ENCODE measurements at regions not wholly inside any gene's neighbourhood (a gene's known extent, or its start where the extent isn't known, plus 50 kb on each side); places are given as distances from the start of the nearest gene placed in this dataset.

DNA sequence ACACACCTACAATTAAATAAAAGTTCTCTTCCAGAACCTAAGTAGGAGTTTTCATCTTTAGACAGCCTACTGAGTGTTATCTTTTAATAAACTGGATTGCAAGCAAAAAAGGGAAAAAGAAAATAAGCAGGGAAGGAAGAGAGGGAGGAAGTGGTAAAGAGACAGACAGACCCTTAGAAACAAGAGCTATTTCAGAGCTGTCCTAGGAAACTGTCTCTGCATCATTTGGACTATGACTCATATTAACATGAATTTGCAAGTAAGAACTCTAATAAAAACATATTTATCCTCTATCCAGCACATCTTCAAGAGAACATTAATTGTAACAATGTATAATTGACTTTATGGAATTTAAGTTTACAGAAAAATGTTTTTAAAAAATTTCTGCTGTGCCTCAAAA is 438.8 kb upstream of the USP15 start:
- no peak for TF ChIP-seq SP1 (IDR thresholded peaks at IDR 0.05)
- no peak for TF ChIP-seq L3MBTL2 (conservative IDR thresholded peaks at IDR 0.05)
- no peak for TF ChIP-seq TARDBP (IDR thresholded peaks at IDR 0.05)
- no peak for TF ChIP-seq NFRKB (IDR thresholded peaks at IDR 0.05)
- TF ChIP-seq FOXK2 (IDR thresholded peaks at IDR 0.05) = no peak
- no peak for TF ChIP-seq FOXM1 (IDR thresholded peaks at IDR 0.05; ENCODE audit: borderline replicate concordance)

Measured in HEK293T (cell line).